CD4-positive, alpha-beta T cell (primary cell): ENCODE measurements at regions not wholly inside any gene's neighbourhood (a gene's known extent, or its start where the extent isn't known, plus 50 kb on each side); places are given as distances from the start of the nearest gene placed in this dataset.

Source experiments
- ATAC-seq: fragments of 200-7000 bp; cut with Tn5 transposase; one replicate; pipeline ENCODE4 v1.10.0; 2022; ENCODE audit warnings: mild to moderate bottlenecking; ENCODE audit not compliant: poor library complexity
- CTCF ChIA-PET: fragments of 350-600 bp; sonication (Branson Sonifier 250); formaldehyde crosslinking; loops from one replicate; lab custom pipeline; 2021; ENCODE audit warnings: antibody characterized with exemption, inconsistent platforms; lab: Charles Lee
- POLR2A ChIA-PET: fragments of 350-600 bp; sonication (Branson Sonifier 250); formaldehyde crosslinking; loops from one replicate; lab custom pipeline; 2021; ENCODE audit warnings: antibody characterized with exemption, inconsistent platforms; lab: Charles Lee
- DNase-seq, 14 experiments: peaks; one replicate each; pipeline ENCODE4 v3.0.0-alpha.2; 2013 to 2020; ENCODE audit warnings: mixed read lengths in 2 of 14
- H3K27ac ChIP-seq, 2 donors: one replicate each; pipeline versions ENCODE4 v1.5.1 to v1.7.0; 2013; ENCODE audit warnings: low read length in 2 of 2, low read depth in 1 of 2, mild to moderate bottlenecking in 1 of 2
- H3K27me3 ChIP-seq, 2 experiments: 1 replicate in 1 of 2; 2 replicates in 1 of 2; pipeline versions ENCODE4 v1.6.1 to v1.7.0; 2013; ENCODE audit warnings: low read length in 2 of 2, control low read depth in 1 of 2, mild to moderate bottlenecking in 1 of 2, moderate library complexity in 1 of 2; ENCODE audit not compliant: insufficient read depth in 2 of 2, control insufficient read depth in 1 of 2
- H3K36me3 ChIP-seq: one replicate; pipeline ENCODE4 v1.6.1; 2013; ENCODE audit warnings: low read length, control low read depth; ENCODE audit not compliant: insufficient read depth
- H3K4me1 ChIP-seq: one replicate; pipeline ENCODE4 v1.6.1; 2013; ENCODE audit warnings: low read length, control low read depth; ENCODE audit not compliant: insufficient read depth
- H3K4me3 ChIP-seq: one replicate; pipeline ENCODE4 v1.5.1; 2013; ENCODE audit warnings: mild to moderate bottlenecking, low read length, moderate library complexity
- H3K9me3 ChIP-seq, 2 experiments: 1 replicate in 1 of 2; 2 replicates in 1 of 2; pipeline versions ENCODE4 v1.6.1 to v1.7.0; 2013; ENCODE audit warnings: low read length in 2 of 2, mild to moderate bottlenecking in 2 of 2, control low read depth in 1 of 2, moderate library complexity in 1 of 2; ENCODE audit not compliant: control insufficient read depth in 1 of 2, insufficient read depth in 1 of 2
- H3K27ac Mint-ChIP-seq: one replicate; pipeline ENCODE4 v1.8.0; 2020; ENCODE audit warnings: mixed read lengths
- H3K27me3 Mint-ChIP-seq: one replicate; pipeline ENCODE4 v1.8.0; 2021; ENCODE audit warnings: mixed read lengths
- H3K36me3 Mint-ChIP-seq: one replicate; pipeline ENCODE4 v1.8.0; 2021; ENCODE audit warnings: low read depth, mixed read lengths
- H3K4me1 Mint-ChIP-seq: one replicate; pipeline ENCODE4 v1.8.0; 2021; ENCODE audit warnings: low read depth, mixed read lengths
- H3K4me3 Mint-ChIP-seq: one replicate; pipeline ENCODE4 v1.8.0; 2020; ENCODE audit warnings: mild to moderate bottlenecking, mixed read lengths
- H3K9me3 Mint-ChIP-seq: one replicate; pipeline ENCODE4 v1.8.0; 2020; ENCODE audit warnings: mixed read lengths
- intact Hi-C, 2 experiments: fragments of 100-400 bp; cut with DNase I in 1 of 2; cut with micrococcal nuclease in 1 of 2; formaldehyde crosslinking; loops; one replicate each; pipeline versions ENCODE4 v1.15.1 to v1.9.0; 2023 to 2025; cut with DNase I, micrococcal nuclease
- TF ChIP-seq, protein P1 (sequence below): fragments of 200-600 bp; IDR thresholded peaks from one replicate; pipeline ENCODE4 v1.8.0; 2022; ENCODE audit warnings: antibody characterized with exemption, mild to moderate bottlenecking

DNA sequence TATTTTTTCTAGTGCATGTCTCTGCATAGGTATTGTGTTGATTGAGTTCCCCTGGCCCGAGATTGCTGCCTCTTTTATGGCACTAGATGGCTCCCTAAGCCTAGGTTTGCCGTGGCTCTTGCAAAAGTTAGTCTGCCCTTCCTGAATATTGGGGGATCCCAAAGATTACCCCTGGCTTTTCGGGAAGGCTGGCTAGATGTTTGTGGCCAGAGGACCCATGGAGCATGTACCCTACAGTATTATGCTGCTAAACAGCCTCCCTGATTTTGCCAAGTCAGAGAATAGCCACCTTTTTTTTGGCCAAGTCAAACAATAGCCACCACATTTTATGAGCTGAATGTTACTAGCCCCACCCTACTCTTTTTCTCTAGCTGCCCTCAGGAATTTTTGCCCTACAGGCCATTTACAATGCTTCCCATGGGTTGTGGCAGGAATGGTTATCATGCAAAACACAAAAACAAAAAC lies 343.2 kb downstream of the OLFM3 start:
- Histone ChIP-seq H3K4me1 (no peaks in the 10 kb centered on the region), H3K4me3 (no peak overlapping the region), H3K27me3 (no peaks in the 10 kb centered on the region), H3K27ac (no peak overlapping the region), H3K36me3 (no peaks in the 10 kb centered on the region), H3K9me3 (peaks cover 0 to 6% of the 10 kb centered on the region in 2 experiments)
- CTCF ChIA-PET = no interaction called here
- Mint-ChIP-seq H3K27me3 (peaks cover 11% of the 10 kb centered on the region), H3K36me3 (no peaks in the 10 kb centered on the region), H3K4me1 (no peaks in the 10 kb centered on the region), H3K27ac (no peak overlapping the region), H3K9me3 (peaks cover 7% of the 10 kb centered on the region), H3K4me3 (no peak overlapping the region)
- ATAC-seq (no peak), DNase-seq (no peak)
- TF ChIP-seq, protein P1, sequence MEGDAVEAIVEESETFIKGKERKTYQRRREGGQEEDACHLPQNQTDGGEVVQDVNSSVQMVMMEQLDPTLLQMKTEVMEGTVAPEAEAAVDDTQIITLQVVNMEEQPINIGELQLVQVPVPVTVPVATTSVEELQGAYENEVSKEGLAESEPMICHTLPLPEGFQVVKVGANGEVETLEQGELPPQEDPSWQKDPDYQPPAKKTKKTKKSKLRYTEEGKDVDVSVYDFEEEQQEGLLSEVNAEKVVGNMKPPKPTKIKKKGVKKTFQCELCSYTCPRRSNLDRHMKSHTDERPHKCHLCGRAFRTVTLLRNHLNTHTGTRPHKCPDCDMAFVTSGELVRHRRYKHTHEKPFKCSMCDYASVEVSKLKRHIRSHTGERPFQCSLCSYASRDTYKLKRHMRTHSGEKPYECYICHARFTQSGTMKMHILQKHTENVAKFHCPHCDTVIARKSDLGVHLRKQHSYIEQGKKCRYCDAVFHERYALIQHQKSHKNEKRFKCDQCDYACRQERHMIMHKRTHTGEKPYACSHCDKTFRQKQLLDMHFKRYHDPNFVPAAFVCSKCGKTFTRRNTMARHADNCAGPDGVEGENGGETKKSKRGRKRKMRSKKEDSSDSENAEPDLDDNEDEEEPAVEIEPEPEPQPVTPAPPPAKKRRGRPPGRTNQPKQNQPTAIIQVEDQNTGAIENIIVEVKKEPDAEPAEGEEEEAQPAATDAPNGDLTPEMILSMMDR = no peak
- POLR2A ChIA-PET = no interaction called here
- intact Hi-C loops = no loop called here

DNA sequence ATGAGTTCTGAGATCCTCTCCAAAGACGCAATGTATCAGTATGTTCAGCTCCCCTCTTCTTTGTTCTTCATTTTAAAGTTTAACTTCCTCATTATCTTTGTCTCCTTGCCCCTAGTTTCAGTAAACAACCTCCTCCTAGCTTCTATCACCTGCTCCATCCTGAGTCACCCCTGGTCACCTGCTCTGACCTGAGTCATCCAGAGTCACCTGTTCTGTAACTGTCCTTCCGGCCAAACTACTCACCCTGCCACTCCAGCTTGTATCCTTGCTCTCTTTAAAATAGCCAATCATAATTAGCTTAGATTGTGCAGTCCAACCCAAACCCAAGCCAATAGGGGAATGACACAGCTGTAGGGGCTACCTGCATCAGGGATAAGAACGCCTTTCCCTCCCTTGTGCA lies 332.0 kb downstream of the OLFM3 start:
- ChIA-PET CTCF (no interaction called here), POLR2A (no interaction called here)
- Mint-ChIP-seq H3K4me3 (no peak overlapping the region), H3K4me1 (no peaks in the 10 kb centered on the region), H3K27ac (no peak overlapping the region), H3K27me3 (no peaks in the 10 kb centered on the region), H3K9me3 (peaks cover 19% of the 10 kb centered on the region), H3K36me3 (no peaks in the 10 kb centered on the region)
- ATAC-seq (no peak), DNase-seq (no peak)
- TF ChIP-seq, protein P1 = no peak
- Histone ChIP-seq H3K4me1 (no peaks in the 10 kb centered on the region), H3K36me3 (no peaks in the 10 kb centered on the region), H3K9me3 (peaks cover 7 to 22% of the 10 kb centered on the region in 2 experiments), H3K27ac (no peak overlapping the region), H3K27me3 (no peaks in the 10 kb centered on the region), H3K4me3 (no peak overlapping the region)
- intact Hi-C loops = no loop called here

DNA sequence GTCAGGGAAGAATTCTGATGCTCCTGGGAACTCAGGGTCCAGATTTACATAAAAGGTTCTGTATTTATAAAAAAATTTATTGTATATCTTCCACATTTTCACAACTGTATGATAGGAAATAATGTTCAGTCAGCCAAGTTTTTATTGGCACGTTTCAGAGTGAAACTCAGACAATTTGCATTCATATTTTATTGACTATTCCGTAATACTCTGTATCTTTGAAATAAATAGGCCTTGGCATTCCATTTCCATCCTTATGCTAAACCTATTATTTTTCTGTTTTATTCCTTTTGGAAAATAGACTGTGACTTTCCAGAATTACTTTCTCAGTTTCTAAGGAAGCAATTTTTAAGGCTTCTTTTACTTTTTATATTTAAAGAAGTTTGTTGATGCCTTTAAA lies 329.0 kb downstream of the OLFM3 start:
- Histone ChIP-seq H3K4me1 (no peaks in the 10 kb centered on the region), H3K36me3 (no peaks in the 10 kb centered on the region), H3K9me3 (peaks cover 0 to 11% of the 10 kb centered on the region in 2 experiments), H3K4me3 (no peak overlapping the region), H3K27ac (no peak overlapping the region), H3K27me3 (no peaks in the 10 kb centered on the region)
- no peak for DNase-seq
- ChIA-PET POLR2A (no interaction called here), CTCF (no interaction called here)
- intact Hi-C loops = no loop called here
- Mint-ChIP-seq H3K36me3 (no peaks in the 10 kb centered on the region), H3K27ac (no peak overlapping the region), H3K4me3 (no peak overlapping the region), H3K27me3 (no peaks in the 10 kb centered on the region), H3K9me3 (peaks cover 8% of the 10 kb centered on the region), H3K4me1 (no peaks in the 10 kb centered on the region)
- no peak for ATAC-seq
- TF ChIP-seq, protein P1 = no peak
